ENCODE measurements at regions not wholly inside any gene's neighbourhood (a gene's known extent, or its start where the extent isn't known, plus 50 kb on each side); places are given as distances from the start of the nearest gene placed in this dataset.

GRCh38 chr12:124183172-124183571, 111.7 kb upstream of the RFLNA start:
- no peak for TF ChIP-seq POLR2A (IDR thresholded peaks at IDR 0.05)
- no peak for TF ChIP-seq CTCF (IDR thresholded peaks at IDR 0.05)
- no peak for TF ChIP-seq EP300 (IDR thresholded peaks at IDR 0.05)

Data from tibial nerve (tissue), 4 donors.